SIG-M5 treated with dmso at 0.1 percent for 504 hours (cell line): ENCODE measurements at regions not wholly inside any gene's neighbourhood (a gene's known extent, or its start where the extent isn't known, plus 50 kb on each side); places are given as distances from the start of the nearest gene placed in this dataset.
"Not testable (repeated sequence)": the region's sequence is repeated elsewhere in the genome, so short reads cannot be mapped to it uniquely, and the experiment has no call there.

ENCODE experiments used
- DNase-seq: peaks from one replicate; lab custom pipeline; 2025; ENCODE audit not compliant: unreplicated experiment; lab: John Stamatoyannopoulos, UW

- DNase-seq = peak; percentile 42
These were observed 494.5 kb upstream of the MAP2 start for GRCh38 chr2:208929139-208929864.

DNA sequence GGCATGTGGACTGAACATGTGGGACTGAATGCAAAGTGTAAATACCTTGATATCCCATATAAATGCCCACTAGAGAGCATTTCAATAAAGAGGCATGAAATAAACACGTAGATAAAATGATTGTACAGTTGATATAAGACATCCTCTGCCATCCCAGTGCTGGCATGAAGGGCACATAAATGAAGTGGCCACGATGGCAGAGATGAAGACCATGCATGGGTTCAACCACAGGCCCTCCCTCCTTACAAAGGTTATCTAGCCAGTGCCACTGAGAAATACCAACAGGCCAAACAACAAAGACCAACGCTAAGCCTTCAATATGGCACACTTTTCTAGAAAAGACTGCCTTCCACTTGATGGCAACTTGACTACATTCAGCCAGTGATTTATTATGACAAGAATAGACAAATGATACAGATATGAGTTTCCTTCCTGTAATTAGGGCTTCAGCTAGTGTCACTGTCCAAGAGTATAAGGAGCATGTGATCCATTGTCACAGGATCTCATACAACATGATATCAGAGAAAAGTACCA lies 493.9 kb upstream of the MAP2 start:
- DNase-seq = no peak

- DNase-seq = no peak
These were observed 488.3 kb upstream of the MAP2 start for GRCh38 chr2:208935531-208935930.

DNA sequence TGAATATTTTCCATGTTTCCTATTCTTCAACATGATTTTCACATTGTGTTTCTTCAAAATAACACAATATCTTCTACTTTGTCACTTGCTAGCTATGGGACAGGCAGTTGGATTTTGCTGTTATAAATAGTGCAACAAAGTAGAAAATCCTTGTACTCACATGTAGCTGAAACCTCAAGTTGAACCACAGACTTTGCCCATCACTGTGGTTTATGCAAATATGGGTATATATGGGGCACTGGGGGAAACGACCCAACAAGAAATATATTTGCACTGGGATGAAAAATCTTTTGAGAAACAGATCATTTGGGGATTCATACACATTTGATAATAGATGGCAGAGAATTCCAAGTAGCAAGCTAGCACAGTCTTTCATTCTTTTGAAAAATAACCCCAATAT lies 486.3 kb upstream of the MAP2 start:
- DNase-seq = no peak

DNA sequence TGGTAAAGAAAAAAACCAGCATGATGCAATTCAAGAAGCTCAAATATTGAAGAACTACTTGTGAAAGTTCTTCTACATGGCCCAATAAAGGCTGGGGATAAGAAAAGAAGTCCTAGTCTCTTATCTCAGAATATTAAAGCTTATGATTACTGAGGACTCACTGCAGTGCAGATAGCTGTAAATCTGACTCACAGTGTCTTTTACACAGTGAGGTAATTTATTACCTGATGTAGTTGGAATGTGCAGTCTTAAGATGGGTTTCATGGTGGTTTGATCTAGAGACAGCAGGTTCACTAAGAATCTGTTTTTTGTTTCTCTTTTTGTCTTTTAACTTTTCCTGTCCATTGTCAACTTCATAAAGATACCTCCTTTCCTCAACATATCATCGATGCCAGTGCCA lies 484.0 kb upstream of the MAP2 start:
- DNase-seq = no peak

GRCh38 chr2:208945719-208946256 lies 478.1 kb upstream of the MAP2 start:
- no peak for DNase-seq

- no peak for DNase-seq
These were observed 475.8 kb upstream of the MAP2 start for GRCh38 chr2:208948073-208948472.

- no peak for DNase-seq
These were observed 453.8 kb upstream of the MAP2 start for GRCh38 chr2:208970070-208970469.

DNA sequence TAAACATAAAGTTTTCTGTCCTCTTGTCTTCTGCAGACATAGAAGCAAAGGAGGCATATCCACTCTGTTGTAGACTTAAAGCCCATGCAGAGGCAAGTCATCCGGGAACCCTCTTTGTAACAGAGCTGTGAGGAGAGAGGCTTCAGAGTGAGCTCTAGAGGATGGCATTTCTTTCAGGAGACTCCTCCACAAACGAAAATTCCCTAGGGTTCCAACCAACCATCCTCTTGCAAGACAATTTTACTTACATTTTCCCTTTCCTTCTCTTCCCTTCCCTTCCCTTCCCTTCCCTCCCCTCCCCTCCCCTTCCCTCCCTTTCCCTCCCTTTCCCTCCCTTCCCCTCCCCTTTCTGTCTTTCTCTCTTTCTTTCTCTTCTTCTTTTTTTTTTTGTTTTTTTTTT lies 446.3 kb upstream of the MAP2 start:
- DNase-seq = no peak

DNA sequence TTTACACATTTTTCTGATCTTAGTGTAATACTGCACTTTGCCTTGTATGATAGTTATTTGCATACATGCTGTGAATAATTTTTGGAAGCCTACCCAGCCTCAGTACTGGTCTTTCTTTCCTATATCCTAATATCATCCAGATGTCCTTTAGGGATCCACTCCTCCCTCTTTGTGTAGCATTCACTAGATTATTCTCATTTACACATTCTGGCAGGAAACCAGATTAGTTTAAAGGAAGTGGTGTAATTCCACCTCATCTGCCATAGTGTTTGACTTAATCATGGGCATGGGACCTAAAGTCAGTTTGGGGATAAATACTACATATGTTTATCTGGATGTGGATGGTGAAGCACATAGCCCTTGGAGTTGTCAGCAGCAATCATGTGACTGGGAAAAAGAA lies 444.9 kb upstream of the MAP2 start:
- no peak for DNase-seq

DNA sequence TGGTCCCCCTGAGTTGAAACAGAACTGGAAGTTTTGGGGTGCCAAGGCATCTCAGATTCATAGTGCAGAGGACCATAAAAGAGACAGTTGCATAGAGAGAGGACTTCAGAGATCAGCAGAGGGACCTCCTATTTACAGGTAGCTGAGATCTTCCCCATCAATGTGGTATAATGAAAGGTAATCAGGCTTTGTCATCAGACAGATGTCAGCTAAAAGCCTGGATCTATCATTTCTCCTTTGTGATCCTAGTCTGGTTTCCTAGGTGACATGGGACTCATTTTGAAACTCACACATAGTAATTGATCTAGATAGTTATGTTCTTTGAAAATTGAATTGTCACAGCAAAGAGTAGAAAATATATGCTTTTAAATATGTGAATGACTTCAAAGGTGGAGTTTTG lies 443.5 kb upstream of the MAP2 start:
- DNase-seq = no peak

- DNase-seq = no peak
These were observed 441.0 kb upstream of the MAP2 start for GRCh38 chr2:208982831-208983230.

- DNase-seq = peak; percentile 48
These were observed 440.4 kb upstream of the MAP2 start for GRCh38 chr2:208983486-208983885.

DNA sequence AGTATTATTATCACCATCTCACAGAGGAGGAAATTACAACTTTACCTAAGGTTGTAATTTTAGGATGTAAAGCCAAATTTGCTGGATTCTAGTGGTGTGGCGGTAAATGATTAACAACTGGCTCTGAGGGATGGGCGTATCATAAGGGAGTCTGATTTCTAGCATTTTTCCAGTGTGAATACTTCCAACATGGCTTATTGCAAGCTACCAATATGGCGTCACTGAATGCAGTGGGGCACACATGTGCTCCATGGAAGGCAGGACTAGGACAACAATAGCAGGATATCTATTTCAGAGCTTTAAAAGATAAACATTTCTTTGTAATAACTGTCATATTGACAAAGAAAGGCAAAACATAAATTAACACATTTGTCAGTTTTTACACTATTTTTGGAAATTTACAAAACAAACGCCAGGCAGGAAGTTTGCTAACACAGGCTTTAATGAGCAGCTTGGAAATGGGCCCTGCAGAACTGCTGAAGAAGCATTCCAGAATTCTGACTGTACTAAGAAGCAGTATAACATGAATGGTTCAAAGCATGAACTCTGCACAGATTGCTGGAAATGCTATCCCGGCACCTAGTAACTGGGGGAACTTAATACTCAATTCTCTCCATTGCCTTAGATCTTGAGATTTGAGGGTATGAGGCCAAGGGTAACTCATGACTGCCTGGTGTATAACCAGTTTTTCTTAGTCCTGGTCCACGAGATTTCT lies 439.3 kb upstream of the MAP2 start:
- peak; percentile 33 for DNase-seq

DNA sequence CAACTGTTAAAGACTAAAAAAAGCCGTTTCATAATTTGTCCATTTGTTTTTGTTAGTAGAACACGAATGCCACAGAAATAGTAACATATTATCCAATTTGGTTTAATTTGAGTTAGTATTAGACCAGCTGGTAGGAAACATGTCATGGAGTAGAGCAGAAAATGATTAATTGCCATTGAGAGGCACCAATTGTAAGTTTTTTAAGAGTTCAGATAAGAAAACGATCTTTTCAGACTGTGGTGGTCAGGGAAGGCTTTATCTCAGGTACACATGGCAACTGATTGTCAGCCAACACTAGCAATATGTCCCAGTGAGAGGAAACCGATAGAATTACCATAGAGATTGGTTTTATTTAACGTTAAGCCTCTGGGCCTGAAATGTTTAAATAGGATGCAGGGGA lies 438.2 kb upstream of the MAP2 start:
- no peak for DNase-seq

DNA sequence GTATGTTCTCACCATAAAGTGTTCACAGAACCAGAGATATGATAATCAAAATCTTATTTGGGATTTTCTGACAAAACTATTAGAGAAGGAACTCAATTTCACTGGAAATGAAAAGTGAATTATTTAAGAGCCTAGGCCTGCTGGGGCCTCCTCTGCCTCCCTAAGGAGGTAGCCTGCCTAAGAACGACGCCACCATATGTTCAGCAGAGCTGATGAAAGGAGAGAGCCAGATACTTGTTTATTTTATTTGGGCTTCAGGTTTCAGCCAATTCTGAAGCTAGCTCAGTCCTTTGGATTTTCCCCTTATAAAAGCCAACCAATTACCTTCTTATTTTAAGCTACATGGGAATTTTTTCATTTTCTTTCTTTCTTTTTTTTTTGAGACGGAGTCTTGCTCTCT lies 433.1 kb upstream of the MAP2 start:
- DNase-seq = no peak

GRCh38 chr2:208999911-209000310 lies 423.9 kb upstream of the MAP2 start:
- no peak for DNase-seq

DNA sequence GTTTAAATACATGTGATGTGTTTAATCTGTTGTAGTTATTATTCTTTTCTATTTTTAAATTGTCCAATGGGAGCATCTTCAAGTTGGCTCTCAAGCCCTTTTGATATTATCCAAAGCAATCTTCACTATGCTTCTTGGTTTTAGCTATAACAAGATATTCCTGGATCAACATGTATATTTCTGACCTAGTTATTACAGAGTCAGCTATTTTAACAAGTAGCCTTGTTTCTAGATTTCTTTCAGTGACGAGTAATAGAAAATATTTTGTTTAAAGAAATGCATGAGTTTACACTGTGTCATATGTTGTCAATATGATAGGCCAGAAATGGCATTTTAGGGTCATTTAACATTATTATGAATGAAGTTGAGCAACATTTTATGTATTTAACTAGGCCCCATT lies 421.8 kb upstream of the MAP2 start:
- DNase-seq = no peak

DNA sequence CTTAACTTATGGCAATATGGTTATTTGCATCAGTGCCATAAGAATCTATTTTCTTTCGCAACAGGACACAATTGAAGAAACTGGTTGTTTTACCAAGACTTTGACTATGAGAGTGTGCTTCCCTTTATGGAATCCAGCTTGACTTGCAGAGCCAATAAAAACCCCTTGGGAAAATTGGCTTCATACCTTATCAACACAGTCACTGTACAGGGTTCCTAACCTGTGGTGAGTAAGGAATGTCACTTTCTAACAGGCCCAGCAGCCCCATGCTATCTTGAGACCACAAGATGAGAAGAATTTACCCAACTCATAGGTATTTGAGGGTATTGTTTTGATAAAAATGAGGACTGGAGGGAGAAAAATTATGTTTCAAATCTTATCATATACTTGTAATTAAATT lies 418.5 kb upstream of the MAP2 start:
- no peak for DNase-seq

DNA sequence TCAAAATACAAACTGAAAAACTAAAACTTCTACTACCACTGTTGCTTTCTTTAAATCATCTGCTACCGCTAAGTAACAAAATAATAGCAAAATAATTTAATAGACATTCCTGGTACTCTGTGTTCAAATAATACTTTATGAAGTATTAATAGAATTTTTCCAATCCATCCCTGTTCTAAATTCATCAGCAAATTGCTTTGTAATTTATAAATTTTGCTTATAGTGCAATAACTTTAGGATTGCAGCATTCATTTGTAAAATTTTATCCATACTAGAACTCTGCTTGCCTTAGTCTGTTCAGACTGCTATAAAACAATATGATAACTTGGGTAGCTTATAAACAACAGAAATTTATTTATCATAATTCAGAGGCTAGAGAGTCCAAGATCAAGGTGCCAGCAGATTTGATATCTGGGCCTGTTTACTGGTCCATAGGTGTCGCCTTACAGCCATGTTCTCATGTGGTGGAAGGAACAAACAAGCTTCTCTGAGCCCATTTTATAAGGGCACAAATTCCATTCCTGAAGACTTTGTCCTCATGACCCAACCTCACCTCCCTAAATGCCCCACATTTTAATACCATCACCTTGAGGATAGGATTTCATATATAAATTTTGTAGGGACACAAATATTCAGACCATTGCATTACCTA lies 415.1 kb upstream of the MAP2 start:
- DNase-seq = no peak

DNA sequence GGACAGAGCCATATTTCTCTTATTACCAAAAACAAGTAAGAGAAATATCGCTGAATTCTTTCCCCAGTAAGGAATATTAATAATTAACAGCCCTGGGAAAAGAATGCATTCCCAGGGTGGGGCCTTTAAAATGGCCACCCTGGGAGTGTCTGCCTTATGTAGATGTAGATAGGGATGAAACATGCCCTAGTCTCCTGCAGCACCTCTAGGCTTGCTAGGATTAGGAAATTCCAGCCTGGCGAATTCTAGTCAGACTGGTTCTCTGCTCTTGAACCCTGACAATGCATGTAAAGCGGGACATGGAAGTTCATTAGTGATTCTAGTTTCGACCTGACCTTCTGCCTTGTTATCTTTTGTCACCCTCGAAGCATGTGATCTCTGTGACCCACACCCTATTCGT lies 405.2 kb upstream of the MAP2 start:
- DNase-seq = not testable (repeated sequence)

DNA sequence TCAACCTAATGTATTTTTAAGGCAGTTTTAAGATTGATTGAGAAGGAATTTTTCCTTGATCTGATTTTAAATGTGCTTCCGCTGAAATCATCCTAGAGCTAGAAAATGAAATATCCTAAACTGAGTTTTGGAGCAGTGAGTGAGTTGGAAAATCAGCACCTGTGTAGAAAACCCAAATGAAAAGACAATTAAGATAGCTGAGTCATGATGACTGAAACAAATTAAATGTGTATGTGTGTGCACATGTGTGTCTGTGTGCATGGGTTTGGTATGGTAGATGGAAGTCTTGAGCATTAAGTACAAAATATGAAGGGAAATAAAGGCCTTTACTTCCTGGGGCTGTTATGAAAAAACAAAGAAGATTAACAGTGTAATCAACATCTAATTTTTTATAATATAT lies 394.6 kb upstream of the MAP2 start:
- DNase-seq = no peak
